Panc1 (cell line): ENCODE measurements at regions not wholly inside any gene's neighbourhood (a gene's known extent, or its start where the extent isn't known, plus 50 kb on each side); places are given as distances from the start of the nearest gene placed in this dataset.

ENCODE experiments used
- ATAC-seq: fragments of 200-7000 bp; cut with Tn5 transposase; 2 replicates; pipeline ENCODE4 v1.9.1; 2020; ENCODE audit warnings: mild to moderate bottlenecking, moderate library complexity
- BruUV-seq: library from RNA; stranded (reverse); fragments of 400-500 nt; replicated peaks from 2 replicates; lab custom pipeline; 2021; lab: Mats Ljungman, UMichigan
- CTCF ChIA-PET: fragments of 300-600 bp; sonication (Branson Sonifier 250); formaldehyde crosslinking; loops from one replicate; lab custom pipeline; 2022; ENCODE audit warnings: antibody characterized with exemption; lab: Charles Lee
- POLR2A ChIA-PET: fragments of 300-600 bp; sonication (Branson Sonifier 250); formaldehyde crosslinking; loops from one replicate; lab custom pipeline; 2022; ENCODE audit warnings: antibody characterized with exemption; lab: Charles Lee
- DNase-seq: peaks from one replicate; pipeline ENCODE4 v3.0.0-alpha.2; 2010; ENCODE audit warnings: low read depth, low spot score
- H3K27ac ChIP-seq: 2 replicates; pipeline ENCODE4 v1.5.1; 2011; ENCODE audit warnings: mild to moderate bottlenecking, low read length, inconsistent platforms
- H3K27me3 ChIP-seq: fragments of 200-500 bp; sonication (Bioruptor generic); 2 replicates; pipeline ENCODE4 v1.6.0; 2014; ENCODE audit warnings: low read length, inconsistent platforms; ENCODE audit not compliant: control insufficient read depth, insufficient read depth
- H3K36me3 ChIP-seq: fragments of 200-500 bp; sonication (Bioruptor generic); 2 replicates; pipeline ENCODE4 v1.5.1; 2014; ENCODE audit warnings: inconsistent platforms, mild to moderate bottlenecking, low read length, moderate library complexity; ENCODE audit not compliant: control insufficient read depth, insufficient read depth
- H3K4me1 ChIP-seq: 2 replicates; pipeline ENCODE4 v1.5.1; 2011; ENCODE audit warnings: inconsistent platforms, mild to moderate bottlenecking, low read length, moderate library complexity; ENCODE audit not compliant: control insufficient read depth, insufficient read depth
- H3K4me3 ChIP-seq, 2 experiments: 2 replicates each; pipeline ENCODE4 v1.5.1; 2011 to 2012; ENCODE audit warnings: low read depth in 2 of 2, low read length in 2 of 2, mild to moderate bottlenecking in 2 of 2, inconsistent platforms in 1 of 2, moderate library complexity in 1 of 2
- H3K9me3 ChIP-seq: fragments of 200-500 bp; sonication (Bioruptor generic); 2 replicates; pipeline ENCODE4 v1.5.1; 2014; ENCODE audit warnings: low read depth, mild to moderate bottlenecking, inconsistent platforms, low read length, moderate library complexity; ENCODE audit not compliant: control insufficient read depth, insufficient read depth
- POLR2AphosphoS5 ChIP-seq: IDR thresholded peaks from 2 replicates; pipeline ENCODE4 v1.6.1; 2012; ENCODE audit warnings: mild to moderate bottlenecking, low read depth, low read length, moderate library complexity
- SIN3A ChIP-seq: IDR thresholded peaks from 2 replicates; pipeline ENCODE4 v1.6.1; 2012; ENCODE audit warnings: low read depth, mild to moderate bottlenecking, low read length, moderate library complexity, borderline replicate concordance; ENCODE audit not compliant: insufficient read depth
- TCF7L2 ChIP-seq: IDR thresholded peaks from 2 replicates; pipeline ENCODE4 v1.6.1; 2011; ENCODE audit warnings: mild to moderate bottlenecking, low read depth, low read length, inconsistent platforms
- in situ Hi-C: cut with HindIII; loops from 2 replicates; pipeline ENCODE4 v1.10.0; 2016; ENCODE audit warnings: low sequenced_read_pairs, low pct_unique_long_range_greater_than_20kb
- intact Hi-C: fragments of 100-400 bp; cut with micrococcal nuclease; formaldehyde crosslinking; loops from one replicate; pipeline ENCODE4 v1.10.0; 2022; ENCODE audit not compliant: unreplicated experiment
- TF ChIP-seq, protein P1 (sequence below), 2 experiments: IDR thresholded peaks; 2 replicates each; pipeline ENCODE4 v1.6.1; 2011 to 2012; ENCODE audit warnings: low read depth in 2 of 2, control low read depth in 1 of 2, low read length in 1 of 2, mild to moderate bottlenecking in 1 of 2, moderate library complexity in 1 of 2; ENCODE audit not compliant: insufficient read depth in 1 of 2
- TF ChIP-seq, protein P2 (sequence below): fragments of 450-650 bp; IDR thresholded peaks from 2 replicates; pipeline ENCODE4 v1.5.1; 2017; ENCODE audit warnings: mild to moderate bottlenecking

DNA sequence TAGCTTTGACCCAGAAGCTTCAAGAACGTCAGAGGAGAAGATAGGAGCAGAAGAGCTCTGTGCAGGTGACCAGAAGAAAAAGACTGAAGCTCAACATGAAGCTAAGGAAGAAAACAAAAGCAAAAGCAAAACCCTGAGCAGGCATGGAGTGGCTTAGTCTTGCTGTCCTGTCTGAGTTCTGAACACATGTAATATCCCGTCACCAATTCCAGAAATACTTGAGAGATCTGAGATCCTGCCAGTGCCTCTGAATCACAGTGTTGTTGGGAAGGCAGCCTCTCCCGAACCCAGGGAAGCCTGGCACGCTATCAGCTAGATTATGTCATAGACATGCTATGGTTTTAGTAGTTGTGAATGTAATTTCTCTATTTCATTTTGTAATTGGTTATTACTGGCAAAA, 235.7 kb downstream of the ICE1 start:
- ATAC-seq, result no peak
- no peaks in the 10 kb centered on the region for H3K4me1 ChIP-seq
- no peaks in the 10 kb centered on the region for H3K27me3 ChIP-seq
- in situ Hi-C loops (no loop called here), intact Hi-C loops (no loop called here)
- ChIA-PET POLR2A (no interaction called here), CTCF (no interaction called here)
- no peaks in the 10 kb centered on the region for H3K9me3 ChIP-seq
- H3K4me3 ChIP-seq, result no peak overlapping the region; a peak in 1 of 4 replicates
- BruUV-seq, result no TSS peak
- DNase-seq, result no peak
- H3K36me3 ChIP-seq, result no peaks in the 10 kb centered on the region
- TF ChIP-seq SIN3A (no peak), TCF7L2 (no peak), POLR2AphosphoS5 (no peak)
- TF ChIP-seq, protein P1, sequence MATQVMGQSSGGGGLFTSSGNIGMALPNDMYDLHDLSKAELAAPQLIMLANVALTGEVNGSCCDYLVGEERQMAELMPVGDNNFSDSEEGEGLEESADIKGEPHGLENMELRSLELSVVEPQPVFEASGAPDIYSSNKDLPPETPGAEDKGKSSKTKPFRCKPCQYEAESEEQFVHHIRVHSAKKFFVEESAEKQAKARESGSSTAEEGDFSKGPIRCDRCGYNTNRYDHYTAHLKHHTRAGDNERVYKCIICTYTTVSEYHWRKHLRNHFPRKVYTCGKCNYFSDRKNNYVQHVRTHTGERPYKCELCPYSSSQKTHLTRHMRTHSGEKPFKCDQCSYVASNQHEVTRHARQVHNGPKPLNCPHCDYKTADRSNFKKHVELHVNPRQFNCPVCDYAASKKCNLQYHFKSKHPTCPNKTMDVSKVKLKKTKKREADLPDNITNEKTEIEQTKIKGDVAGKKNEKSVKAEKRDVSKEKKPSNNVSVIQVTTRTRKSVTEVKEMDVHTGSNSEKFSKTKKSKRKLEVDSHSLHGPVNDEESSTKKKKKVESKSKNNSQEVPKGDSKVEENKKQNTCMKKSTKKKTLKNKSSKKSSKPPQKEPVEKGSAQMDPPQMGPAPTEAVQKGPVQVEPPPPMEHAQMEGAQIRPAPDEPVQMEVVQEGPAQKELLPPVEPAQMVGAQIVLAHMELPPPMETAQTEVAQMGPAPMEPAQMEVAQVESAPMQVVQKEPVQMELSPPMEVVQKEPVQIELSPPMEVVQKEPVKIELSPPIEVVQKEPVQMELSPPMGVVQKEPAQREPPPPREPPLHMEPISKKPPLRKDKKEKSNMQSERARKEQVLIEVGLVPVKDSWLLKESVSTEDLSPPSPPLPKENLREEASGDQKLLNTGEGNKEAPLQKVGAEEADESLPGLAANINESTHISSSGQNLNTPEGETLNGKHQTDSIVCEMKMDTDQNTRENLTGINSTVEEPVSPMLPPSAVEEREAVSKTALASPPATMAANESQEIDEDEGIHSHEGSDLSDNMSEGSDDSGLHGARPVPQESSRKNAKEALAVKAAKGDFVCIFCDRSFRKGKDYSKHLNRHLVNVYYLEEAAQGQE (IDR thresholded peaks at IDR 0.05; ENCODE audit: insufficient read depth in 1 of 2, low read depth in 2 of 2, low read length in 1 of 2), result no peak
- TF ChIP-seq, protein P2, sequence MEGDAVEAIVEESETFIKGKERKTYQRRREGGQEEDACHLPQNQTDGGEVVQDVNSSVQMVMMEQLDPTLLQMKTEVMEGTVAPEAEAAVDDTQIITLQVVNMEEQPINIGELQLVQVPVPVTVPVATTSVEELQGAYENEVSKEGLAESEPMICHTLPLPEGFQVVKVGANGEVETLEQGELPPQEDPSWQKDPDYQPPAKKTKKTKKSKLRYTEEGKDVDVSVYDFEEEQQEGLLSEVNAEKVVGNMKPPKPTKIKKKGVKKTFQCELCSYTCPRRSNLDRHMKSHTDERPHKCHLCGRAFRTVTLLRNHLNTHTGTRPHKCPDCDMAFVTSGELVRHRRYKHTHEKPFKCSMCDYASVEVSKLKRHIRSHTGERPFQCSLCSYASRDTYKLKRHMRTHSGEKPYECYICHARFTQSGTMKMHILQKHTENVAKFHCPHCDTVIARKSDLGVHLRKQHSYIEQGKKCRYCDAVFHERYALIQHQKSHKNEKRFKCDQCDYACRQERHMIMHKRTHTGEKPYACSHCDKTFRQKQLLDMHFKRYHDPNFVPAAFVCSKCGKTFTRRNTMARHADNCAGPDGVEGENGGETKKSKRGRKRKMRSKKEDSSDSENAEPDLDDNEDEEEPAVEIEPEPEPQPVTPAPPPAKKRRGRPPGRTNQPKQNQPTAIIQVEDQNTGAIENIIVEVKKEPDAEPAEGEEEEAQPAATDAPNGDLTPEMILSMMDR, result no peak
- H3K27ac ChIP-seq, result no peak overlapping the region

DNA sequence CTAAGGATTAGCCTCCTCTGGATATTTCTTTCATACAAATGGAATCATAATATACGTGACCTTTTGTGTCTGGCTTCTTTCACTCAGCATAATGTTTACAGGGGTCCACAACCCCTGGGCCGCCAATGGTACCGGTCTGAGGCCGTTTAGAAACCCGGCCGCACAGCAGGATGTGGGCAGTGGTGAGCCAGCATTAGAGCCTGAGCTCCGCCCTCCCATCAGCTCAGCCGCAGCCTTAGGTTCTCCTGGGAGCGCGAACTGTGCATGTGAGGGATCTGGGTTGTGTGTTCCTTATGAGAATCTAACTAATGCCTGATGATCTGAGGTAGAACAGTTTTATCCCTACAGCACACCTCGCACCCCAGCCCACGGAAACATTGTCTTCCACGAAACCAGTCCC, 229.7 kb downstream of the ICE1 start:
- ATAC-seq (no peak), DNase-seq (no peak)
- H3K4me3 ChIP-seq, result no peak overlapping the region
- H3K27ac ChIP-seq, result no peak overlapping the region
- H3K4me1 ChIP-seq, result no peaks in the 10 kb centered on the region
- TF ChIP-seq TCF7L2 (no peak), SIN3A (no peak), POLR2AphosphoS5 (no peak)
- TF ChIP-seq, protein P2, result no peak
- TF ChIP-seq, protein P1 (IDR thresholded peaks at IDR 0.05; ENCODE audit: insufficient read depth in 1 of 2, low read depth in 2 of 2, low read length in 1 of 2), result no peak
- BruUV-seq, result no TSS peak
- CTCF ChIA-PET, result no interaction called here
- H3K27me3 ChIP-seq, result no peaks in the 10 kb centered on the region
- intact Hi-C loops, result no loop called here
- in situ Hi-C loops, result no loop called here
- H3K9me3 ChIP-seq, result no peaks in the 10 kb centered on the region
- POLR2A ChIA-PET, result no interaction called here
- no peaks in the 10 kb centered on the region for H3K36me3 ChIP-seq
